ENCODE measurements at regions not wholly inside any gene's neighbourhood (a gene's known extent, or its start where the extent isn't known, plus 50 kb on each side); places are given as distances from the start of the nearest gene placed in this dataset.

- no peak overlapping the region for H3K4me2 ChIP-seq (ENCODE audit: insufficient read depth in 1 of 2, low read depth in 2 of 2, low read length in 2 of 2)
- H2BK12ac ChIP-seq (ENCODE audit: low read depth, low read length) = no peak overlapping the region
- H3K23me2 ChIP-seq (ENCODE audit: low read depth, low read length) = no peaks in the 10 kb centered on the region
- no peak overlapping the region for H2BK120ac ChIP-seq (replicated peaks; ENCODE audit: low read depth, low read length)
- H3K14ac ChIP-seq (ENCODE audit: insufficient read length) = no peak overlapping the region
- H3K9ac ChIP-seq (replicated peaks in 1 of 4; ENCODE audit: extremely low read depth in 1 of 4, low read depth in 3 of 4, low read length in 3 of 4) = no peak overlapping the region
- H2AFZ ChIP-seq (ENCODE audit: low read length) = no peak overlapping the region
- DNase-seq (ENCODE audit: low read depth in 1 of 2, low spot score in 2 of 2) (no peak), FAIRE-seq (no peak)
- WGBS, 2 experiments (ENCODE audit: extremely low coverage in 1 of 2, insufficient coverage in 1 of 2, insufficient read length in 1 of 2, insufficient replicate concordance in 2 of 2, low coverage in 1 of 2, low lambda C conversion rate in 2 of 2, missing lambda C conversion rate in 1 of 2) = 84% methylated on average over 4 of the region's 6 CpGs; no CpG with 5 or more reads in 1 of the 2 experiments
- ChIA-PET CTCF (ENCODE audit: partially characterized antibody) (no interaction called here), POLR2A (ENCODE audit: partially characterized antibody) (no interaction called here)
- no peaks in the 10 kb centered on the region for H3K79me2 ChIP-seq (ENCODE audit: control insufficient read depth in 1 of 2, insufficient read depth in 2 of 2, low read length in 2 of 2)
- H3K9me3 ChIP-seq (ENCODE audit: insufficient read depth in 2 of 2, low read depth in 1 of 2, low read length in 1 of 2) = no peaks in the 10 kb centered on the region
- H4K8ac ChIP-seq (ENCODE audit: extremely low read depth, insufficient read depth, low read length) = no peak overlapping the region
- no peak overlapping the region for H4K91ac ChIP-seq (replicated peaks; ENCODE audit: insufficient read length, low read length)
- no peaks in the 10 kb centered on the region for H3K36me3 ChIP-seq (ENCODE audit: control insufficient read depth in 2 of 4, insufficient read depth in 4 of 4, low read length in 3 of 4)
- H3K79me1 ChIP-seq (ENCODE audit: low read depth, low read length) = no peaks in the 10 kb centered on the region
- H2BK15ac ChIP-seq (ENCODE audit: low read length) = no peak overlapping the region
- no peak overlapping the region for H3K23ac ChIP-seq (ENCODE audit: insufficient read length)
- no peaks in the 10 kb centered on the region for H4K20me1 ChIP-seq (replicated peaks in 1 of 2; ENCODE audit: control insufficient read depth in 1 of 2, insufficient read depth in 2 of 2, low read length in 2 of 2)
- no peak overlapping the region for H2BK20ac ChIP-seq (ENCODE audit: low read length)
- no peak overlapping the region for H2AK5ac ChIP-seq (ENCODE audit: low read depth, low read length)
- no peak overlapping the region for H3K4ac ChIP-seq (replicated peaks; ENCODE audit: insufficient read length, low read depth, low read length)
- no peak overlapping the region for H3K27ac ChIP-seq (ENCODE audit: low read depth, low read length)
- no peak overlapping the region for H3K18ac ChIP-seq (ENCODE audit: extremely low read depth, low read length)
- no peak overlapping the region for H3K4me3 ChIP-seq (ENCODE audit: extremely low read depth in 1 of 4, insufficient read depth in 2 of 4, low read depth in 3 of 4, low read length in 4 of 4)
- no peak overlapping the region for H4K5ac ChIP-seq (ENCODE audit: insufficient read length, low read depth, low read length)
- H3K27me3 ChIP-seq (replicated peaks in 1 of 4; ENCODE audit: control insufficient read depth in 3 of 4, extremely low read depth in 1 of 4, insufficient read depth in 3 of 4, low read length in 3 of 4) = no peaks in the 10 kb centered on the region
- no peak overlapping the region for H2BK5ac ChIP-seq (ENCODE audit: low read depth, low read length)
- H3K56ac ChIP-seq (replicated peaks; ENCODE audit: insufficient read length, low read depth, low read length) = no peak overlapping the region
- no peaks in the 10 kb centered on the region for H3K4me1 ChIP-seq (replicated peaks in 1 of 4; ENCODE audit: control insufficient read depth in 3 of 4, insufficient read depth in 4 of 4, low read length in 3 of 4)
- no peak for TF ChIP-seq SP4 (IDR thresholded peaks at IDR 0.05; ENCODE audit: low read length)
- no peak for TF ChIP-seq GTF2F1 (IDR thresholded peaks at IDR 0.05; ENCODE audit: borderline replicate concordance, low read depth, low read length)
- no peak for TF ChIP-seq TAF7 (optimal IDR thresholded peaks at IDR 0.05; ENCODE audit: borderline replicate concordance, low read depth, low read length)
- no peak for TF ChIP-seq CBX5 (IDR thresholded peaks at IDR 0.05; ENCODE audit: low read depth, low read length)
- TF ChIP-seq EZH2 (IDR thresholded peaks at IDR 0.05; ENCODE audit: low read depth, low read length, severe bottlenecking) = no peak
- TF ChIP-seq CHD2 (IDR thresholded peaks at IDR 0.05; ENCODE audit: low read length) = no peak
- no peak for TF ChIP-seq E2F6 (IDR thresholded peaks at IDR 0.05)
- no peak for TF ChIP-seq RXRA (IDR thresholded peaks at IDR 0.05; ENCODE audit: insufficient read depth, low read depth, low read length)
- TF ChIP-seq POLR2AphosphoS5 (IDR thresholded peaks at IDR 0.05; ENCODE audit: low read depth, low read length) = no peak
- no peak for TF ChIP-seq RFX5 (IDR thresholded peaks at IDR 0.05; ENCODE audit: borderline replicate concordance, low read depth, low read length)
- TF ChIP-seq BCL11A (IDR thresholded peaks at IDR 0.05; ENCODE audit: low read depth in 2 of 2, low read length in 2 of 2) = no peak
- no peak for TF ChIP-seq ATF2 (IDR thresholded peaks at IDR 0.05; ENCODE audit: low read length)
- TF ChIP-seq SP2 (IDR thresholded peaks at IDR 0.05; ENCODE audit: low read length) = no peak
Measured at GRCh38 chrX:53882331-53882730, 161.9 kb downstream of the PHF8 start.

Measured in H1 (cell line).